ENCODE measurements at regions not wholly inside any gene's neighbourhood (a gene's known extent, or its start where the extent isn't known, plus 50 kb on each side); places are given as distances from the start of the nearest gene placed in this dataset.

DNA sequence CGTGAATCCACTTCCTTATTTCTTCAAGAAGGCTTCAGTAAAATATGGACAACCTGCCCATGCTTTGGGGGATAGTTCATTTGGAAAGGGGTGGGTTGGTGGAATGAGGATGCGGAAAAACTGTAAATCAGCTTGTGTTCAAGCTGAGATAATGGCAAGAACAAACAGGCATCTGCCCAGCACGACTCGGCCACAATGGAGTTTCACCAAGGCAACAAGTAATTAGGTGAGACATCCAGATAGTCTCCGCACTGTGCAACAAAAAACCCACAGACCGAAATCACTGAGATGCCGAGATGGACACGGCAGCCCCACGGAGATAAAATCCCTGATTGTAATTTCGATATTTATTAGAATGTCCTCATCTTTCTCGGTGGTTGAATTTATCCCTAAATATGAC lies 455.2 kb downstream of the AJAP1 start:
- Mint-ChIP-seq H3K27me3 (ENCODE audit: low read depth) (peaks cover 16% of the 10 kb centered on the region), H3K9me3 (peaks cover 88% of the 10 kb centered on the region), H3K4me1 (0 out of 2 replicates have a peak, but pooled peaks cover 3% of the 10 kb centered on the region), H3K36me3 (peaks cover 78% of the 10 kb centered on the region), H3K27ac (no peak overlapping the region), H3K4me3 (no peak overlapping the region)
- POLR2A ChIA-PET: no interaction called here
- CTCF ChIA-PET: no interaction called here
- DNase-seq (ENCODE audit: low spot score) (no peak), ATAC-seq (no peak)
- TF ChIP-seq, protein P1, sequence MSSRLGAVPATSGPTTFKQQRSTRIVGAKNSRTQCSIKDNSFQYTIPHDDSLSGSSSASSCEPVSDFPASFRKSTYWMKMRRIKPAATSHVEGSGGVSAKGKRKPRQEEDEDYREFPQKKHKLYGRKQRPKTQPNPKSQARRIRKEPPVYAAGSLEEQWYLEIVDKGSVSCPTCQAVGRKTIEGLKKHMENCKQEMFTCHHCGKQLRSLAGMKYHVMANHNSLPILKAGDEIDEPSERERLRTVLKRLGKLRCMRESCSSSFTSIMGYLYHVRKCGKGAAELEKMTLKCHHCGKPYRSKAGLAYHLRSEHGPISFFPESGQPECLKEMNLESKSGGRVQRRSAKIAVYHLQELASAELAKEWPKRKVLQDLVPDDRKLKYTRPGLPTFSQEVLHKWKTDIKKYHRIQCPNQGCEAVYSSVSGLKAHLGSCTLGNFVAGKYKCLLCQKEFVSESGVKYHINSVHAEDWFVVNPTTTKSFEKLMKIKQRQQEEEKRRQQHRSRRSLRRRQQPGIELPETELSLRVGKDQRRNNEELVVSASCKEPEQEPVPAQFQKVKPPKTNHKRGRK (CRISPR knock-in tag; IDR thresholded peaks at IDR 0.05; ENCODE audit: borderline replicate concordance): no peak
- TF ChIP-seq TP53 (CRISPR knock-in tag; IDR thresholded peaks at IDR 0.05): no peak
- TF ChIP-seq, protein P2, sequence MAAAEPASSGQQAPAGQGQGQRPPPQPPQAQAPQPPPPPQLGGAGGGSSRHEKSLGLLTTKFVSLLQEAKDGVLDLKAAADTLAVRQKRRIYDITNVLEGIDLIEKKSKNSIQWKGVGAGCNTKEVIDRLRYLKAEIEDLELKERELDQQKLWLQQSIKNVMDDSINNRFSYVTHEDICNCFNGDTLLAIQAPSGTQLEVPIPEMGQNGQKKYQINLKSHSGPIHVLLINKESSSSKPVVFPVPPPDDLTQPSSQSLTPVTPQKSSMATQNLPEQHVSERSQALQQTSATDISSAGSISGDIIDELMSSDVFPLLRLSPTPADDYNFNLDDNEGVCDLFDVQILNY (CRISPR knock-in tag; IDR thresholded peaks at IDR 0.05): no peak
- TF ChIP-seq, protein P3, sequence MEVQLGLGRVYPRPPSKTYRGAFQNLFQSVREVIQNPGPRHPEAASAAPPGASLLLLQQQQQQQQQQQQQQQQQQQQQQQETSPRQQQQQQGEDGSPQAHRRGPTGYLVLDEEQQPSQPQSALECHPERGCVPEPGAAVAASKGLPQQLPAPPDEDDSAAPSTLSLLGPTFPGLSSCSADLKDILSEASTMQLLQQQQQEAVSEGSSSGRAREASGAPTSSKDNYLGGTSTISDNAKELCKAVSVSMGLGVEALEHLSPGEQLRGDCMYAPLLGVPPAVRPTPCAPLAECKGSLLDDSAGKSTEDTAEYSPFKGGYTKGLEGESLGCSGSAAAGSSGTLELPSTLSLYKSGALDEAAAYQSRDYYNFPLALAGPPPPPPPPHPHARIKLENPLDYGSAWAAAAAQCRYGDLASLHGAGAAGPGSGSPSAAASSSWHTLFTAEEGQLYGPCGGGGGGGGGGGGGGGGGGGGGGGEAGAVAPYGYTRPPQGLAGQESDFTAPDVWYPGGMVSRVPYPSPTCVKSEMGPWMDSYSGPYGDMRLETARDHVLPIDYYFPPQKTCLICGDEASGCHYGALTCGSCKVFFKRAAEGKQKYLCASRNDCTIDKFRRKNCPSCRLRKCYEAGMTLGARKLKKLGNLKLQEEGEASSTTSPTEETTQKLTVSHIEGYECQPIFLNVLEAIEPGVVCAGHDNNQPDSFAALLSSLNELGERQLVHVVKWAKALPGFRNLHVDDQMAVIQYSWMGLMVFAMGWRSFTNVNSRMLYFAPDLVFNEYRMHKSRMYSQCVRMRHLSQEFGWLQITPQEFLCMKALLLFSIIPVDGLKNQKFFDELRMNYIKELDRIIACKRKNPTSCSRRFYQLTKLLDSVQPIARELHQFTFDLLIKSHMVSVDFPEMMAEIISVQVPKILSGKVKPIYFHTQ (CRISPR knock-in tag; IDR thresholded peaks at IDR 0.05): no peak
- TF ChIP-seq, protein P4, sequence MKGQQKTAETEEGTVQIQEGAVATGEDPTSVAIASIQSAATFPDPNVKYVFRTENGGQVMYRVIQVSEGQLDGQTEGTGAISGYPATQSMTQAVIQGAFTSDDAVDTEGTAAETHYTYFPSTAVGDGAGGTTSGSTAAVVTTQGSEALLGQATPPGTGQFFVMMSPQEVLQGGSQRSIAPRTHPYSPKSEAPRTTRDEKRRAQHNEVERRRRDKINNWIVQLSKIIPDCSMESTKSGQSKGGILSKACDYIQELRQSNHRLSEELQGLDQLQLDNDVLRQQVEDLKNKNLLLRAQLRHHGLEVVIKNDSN (CRISPR knock-in tag; IDR thresholded peaks at IDR 0.05): no peak
- no peak for TF ChIP-seq ATF1 (CRISPR knock-in tag; IDR thresholded peaks at IDR 0.05)
- no peak for TF ChIP-seq EMX1 (CRISPR knock-in tag; IDR thresholded peaks at IDR 0.05)
- TF ChIP-seq PRRX2 (CRISPR knock-in tag; IDR thresholded peaks at IDR 0.05): no peak
- TF ChIP-seq ZNF416 (CRISPR knock-in tag; IDR thresholded peaks at IDR 0.05): no peak
- TF ChIP-seq ZNF423 (CRISPR knock-in tag; IDR thresholded peaks at IDR 0.05): no peak
- TF ChIP-seq, protein P5, sequence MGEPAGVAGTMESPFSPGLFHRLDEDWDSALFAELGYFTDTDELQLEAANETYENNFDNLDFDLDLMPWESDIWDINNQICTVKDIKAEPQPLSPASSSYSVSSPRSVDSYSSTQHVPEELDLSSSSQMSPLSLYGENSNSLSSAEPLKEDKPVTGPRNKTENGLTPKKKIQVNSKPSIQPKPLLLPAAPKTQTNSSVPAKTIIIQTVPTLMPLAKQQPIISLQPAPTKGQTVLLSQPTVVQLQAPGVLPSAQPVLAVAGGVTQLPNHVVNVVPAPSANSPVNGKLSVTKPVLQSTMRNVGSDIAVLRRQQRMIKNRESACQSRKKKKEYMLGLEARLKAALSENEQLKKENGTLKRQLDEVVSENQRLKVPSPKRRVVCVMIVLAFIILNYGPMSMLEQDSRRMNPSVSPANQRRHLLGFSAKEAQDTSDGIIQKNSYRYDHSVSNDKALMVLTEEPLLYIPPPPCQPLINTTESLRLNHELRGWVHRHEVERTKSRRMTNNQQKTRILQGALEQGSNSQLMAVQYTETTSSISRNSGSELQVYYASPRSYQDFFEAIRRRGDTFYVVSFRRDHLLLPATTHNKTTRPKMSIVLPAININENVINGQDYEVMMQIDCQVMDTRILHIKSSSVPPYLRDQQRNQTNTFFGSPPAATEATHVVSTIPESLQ (CRISPR knock-in tag; IDR thresholded peaks at IDR 0.05): no peak

DNA sequence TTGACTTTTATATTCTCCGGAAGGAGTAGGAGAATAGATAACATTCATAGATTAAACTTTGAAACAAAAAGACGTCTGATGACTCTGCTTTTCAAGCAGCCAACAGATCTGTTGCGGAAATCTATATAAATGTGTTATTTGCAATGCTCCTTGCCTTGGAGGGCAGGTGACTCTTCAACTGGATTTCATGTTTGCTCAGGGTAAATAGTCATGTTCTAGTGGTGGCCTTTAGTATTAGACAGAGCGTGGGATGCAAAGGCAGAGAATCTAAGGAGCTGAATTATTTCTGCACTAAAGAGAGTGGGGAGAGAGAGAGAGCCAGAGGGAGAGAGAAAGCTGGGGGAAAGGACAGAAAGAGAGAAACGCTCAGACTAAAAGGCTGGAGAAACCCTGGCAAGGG lies 454.3 kb downstream of the AJAP1 start:
- H3K4me1 Mint-ChIP-seq: 0 out of 2 replicates have a peak, but pooled peaks cover 3% of the 10 kb centered on the region
- ChIA-PET POLR2A (no interaction called here), CTCF (no interaction called here)
- no peak overlapping the region for H3K27ac Mint-ChIP-seq
- H3K4me3 Mint-ChIP-seq: no peak overlapping the region
- H3K36me3 Mint-ChIP-seq: peaks cover 77% of the 10 kb centered on the region
- DNase-seq (ENCODE audit: low spot score) (no peak), ATAC-seq (no peak)
- H3K9me3 Mint-ChIP-seq: peaks cover 86% of the 10 kb centered on the region
- peaks cover 16% of the 10 kb centered on the region for H3K27me3 Mint-ChIP-seq (ENCODE audit: low read depth)
- TF ChIP-seq SMAD4 (CRISPR knock-in tag; IDR thresholded peaks at IDR 0.05): no peak
- TF ChIP-seq GTF2I (CRISPR knock-in tag; conservative IDR thresholded peaks at IDR 0.05): no peak

DNA sequence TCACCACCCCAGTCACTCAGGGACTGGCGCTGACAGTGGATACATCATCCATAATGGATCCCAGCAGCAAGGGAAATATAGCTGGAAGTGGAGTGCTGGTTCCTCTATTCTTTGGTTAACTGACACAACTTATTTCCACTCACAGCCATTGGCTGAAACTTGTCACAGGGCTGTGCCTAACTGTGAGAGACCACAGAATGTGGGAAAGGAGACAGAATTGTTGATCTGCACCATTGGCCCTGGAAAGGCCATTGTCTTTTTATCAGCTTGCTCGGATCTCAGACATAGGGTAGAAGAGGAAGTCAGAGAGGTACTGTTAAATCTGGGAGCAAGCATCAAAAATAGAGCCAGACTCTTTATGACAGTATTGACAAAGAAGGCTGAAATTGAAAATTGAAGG lies 451.3 kb downstream of the AJAP1 start:
- POLR2A ChIA-PET: no interaction called here
- ATAC-seq (no peak), DNase-seq (ENCODE audit: low spot score) (no peak)
- H3K4me1 Mint-ChIP-seq: no peaks in the 10 kb centered on the region
- no peak overlapping the region for H3K27ac Mint-ChIP-seq
- H3K36me3 Mint-ChIP-seq: peaks cover 69% of the 10 kb centered on the region
- H3K9me3 Mint-ChIP-seq: peaks cover 79% of the 10 kb centered on the region
- CTCF ChIA-PET: no interaction called here
- H3K27me3 Mint-ChIP-seq (ENCODE audit: low read depth): peaks cover 11% of the 10 kb centered on the region
- TF ChIP-seq, protein P5 (CRISPR knock-in tag; IDR thresholded peaks at IDR 0.05): no peak
- TF ChIP-seq TP53 (CRISPR knock-in tag; IDR thresholded peaks at IDR 0.05): no peak
- no peak overlapping the region for H3K4me3 Mint-ChIP-seq

All from WTC11 (cell line).